ENCODE measurements at regions not wholly inside any gene's neighbourhood (a gene's known extent, or its start where the extent isn't known, plus 50 kb on each side); places are given as distances from the start of the nearest gene placed in this dataset.
"Not testable (repeated sequence)": the region's sequence is repeated elsewhere in the genome, so short reads cannot be mapped to it uniquely, and the experiment has no call there.

DNA sequence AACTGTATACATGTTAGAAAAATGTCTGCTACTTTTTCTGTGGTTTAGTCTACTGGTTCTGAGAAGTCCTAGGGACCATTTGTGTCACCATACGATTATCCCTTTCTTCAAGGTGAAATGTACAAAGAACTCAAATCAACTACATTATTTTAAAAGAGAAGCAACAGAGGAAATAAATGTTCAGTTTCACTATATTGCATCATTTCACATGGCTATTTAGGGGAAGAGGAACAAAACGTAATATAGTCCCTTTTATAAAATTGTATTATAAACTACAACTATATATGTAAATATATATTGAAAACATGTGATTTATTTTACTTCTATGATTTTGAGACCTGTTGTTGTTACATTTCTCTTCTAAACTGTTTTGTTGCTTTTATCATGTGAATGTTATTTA is 1308.0 kb downstream of the EPHA7 start:
- POLR2A ChIA-PET = no interaction called here
- Mint-ChIP-seq H3K36me3 (ENCODE audit: low read depth) (no peaks in the 10 kb centered on the region), H3K4me3 (no peak overlapping the region), H3K9me3 (peaks cover 13% of the 10 kb centered on the region), H3K27me3 (no peaks in the 10 kb centered on the region), H3K4me1 (ENCODE audit: low read depth) (no peaks in the 10 kb centered on the region), H3K27ac (no peak overlapping the region)
- ATAC-seq (no peak), DNase-seq (no peak)
- intact Hi-C loops (cut with micrococcal nuclease) = no loop called here
- TF ChIP-seq, protein P1, sequence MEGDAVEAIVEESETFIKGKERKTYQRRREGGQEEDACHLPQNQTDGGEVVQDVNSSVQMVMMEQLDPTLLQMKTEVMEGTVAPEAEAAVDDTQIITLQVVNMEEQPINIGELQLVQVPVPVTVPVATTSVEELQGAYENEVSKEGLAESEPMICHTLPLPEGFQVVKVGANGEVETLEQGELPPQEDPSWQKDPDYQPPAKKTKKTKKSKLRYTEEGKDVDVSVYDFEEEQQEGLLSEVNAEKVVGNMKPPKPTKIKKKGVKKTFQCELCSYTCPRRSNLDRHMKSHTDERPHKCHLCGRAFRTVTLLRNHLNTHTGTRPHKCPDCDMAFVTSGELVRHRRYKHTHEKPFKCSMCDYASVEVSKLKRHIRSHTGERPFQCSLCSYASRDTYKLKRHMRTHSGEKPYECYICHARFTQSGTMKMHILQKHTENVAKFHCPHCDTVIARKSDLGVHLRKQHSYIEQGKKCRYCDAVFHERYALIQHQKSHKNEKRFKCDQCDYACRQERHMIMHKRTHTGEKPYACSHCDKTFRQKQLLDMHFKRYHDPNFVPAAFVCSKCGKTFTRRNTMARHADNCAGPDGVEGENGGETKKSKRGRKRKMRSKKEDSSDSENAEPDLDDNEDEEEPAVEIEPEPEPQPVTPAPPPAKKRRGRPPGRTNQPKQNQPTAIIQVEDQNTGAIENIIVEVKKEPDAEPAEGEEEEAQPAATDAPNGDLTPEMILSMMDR (IDR thresholded peaks at IDR 0.05) = no peak
- CTCF ChIA-PET = no interaction called here

DNA sequence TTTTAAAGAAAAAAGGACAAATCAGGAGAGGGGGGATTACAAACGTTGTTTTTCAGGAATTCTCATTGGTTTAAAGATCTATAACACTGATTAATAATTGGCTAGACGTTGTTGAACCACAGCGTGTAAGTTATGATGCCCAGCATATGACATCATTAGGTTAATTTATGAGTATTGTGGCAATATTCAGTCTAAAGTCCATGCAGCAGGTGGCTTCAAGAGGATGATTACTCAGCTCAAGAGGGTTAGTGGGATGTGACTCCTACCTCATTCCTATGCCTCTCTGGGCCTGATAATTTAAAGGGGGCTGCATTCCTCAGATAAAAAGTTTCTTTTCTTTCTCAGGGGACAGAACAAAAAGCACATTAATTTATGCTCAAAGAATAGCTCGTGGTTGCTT is 1309.0 kb downstream of the EPHA7 start:
- H3K36me3 Mint-ChIP-seq (ENCODE audit: low read depth) = no peaks in the 10 kb centered on the region
- no peak overlapping the region for H3K27ac Mint-ChIP-seq
- no peaks in the 10 kb centered on the region for H3K27me3 Mint-ChIP-seq
- CTCF ChIA-PET = interaction anchor here (1.4 kb wide), 1 partner anchor 11 kb away, joined by 3 read pairs; no protein-coding TSS in a partner anchor
- TF ChIP-seq, protein P1 (IDR thresholded peaks at IDR 0.05) = no peak
- H3K4me1 Mint-ChIP-seq (ENCODE audit: low read depth) = no peaks in the 10 kb centered on the region
- no peak overlapping the region for H3K4me3 Mint-ChIP-seq
- POLR2A ChIA-PET = no interaction called here
- no peak for ATAC-seq
- H3K9me3 Mint-ChIP-seq = peaks cover 13% of the 10 kb centered on the region
- DNase-seq = no peak
- intact Hi-C loops (cut with micrococcal nuclease) = no loop called here

DNA sequence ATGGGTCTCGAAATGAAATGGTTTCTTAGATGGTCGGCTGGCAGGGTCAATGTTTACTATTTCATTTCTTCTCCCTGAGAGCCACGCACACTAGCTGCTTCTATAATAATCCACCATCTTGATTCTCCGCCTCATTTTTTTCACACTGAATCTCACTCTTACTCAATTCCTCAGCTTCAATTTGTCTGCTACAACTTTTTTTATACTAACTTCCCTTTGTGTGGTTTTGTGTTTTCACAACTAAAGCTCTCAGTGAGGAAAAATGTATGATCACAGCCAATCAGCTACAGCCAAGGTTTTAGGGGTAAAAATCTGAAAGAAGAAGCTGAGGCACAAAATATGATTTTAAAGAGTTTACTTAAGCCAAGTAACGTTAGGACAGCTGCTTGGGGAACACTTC is 1309.4 kb downstream of the EPHA7 start:
- Mint-ChIP-seq H3K4me1 (ENCODE audit: low read depth) (no peaks in the 10 kb centered on the region), H3K27ac (no peak overlapping the region)
- POLR2A ChIA-PET = no interaction called here

DNA sequence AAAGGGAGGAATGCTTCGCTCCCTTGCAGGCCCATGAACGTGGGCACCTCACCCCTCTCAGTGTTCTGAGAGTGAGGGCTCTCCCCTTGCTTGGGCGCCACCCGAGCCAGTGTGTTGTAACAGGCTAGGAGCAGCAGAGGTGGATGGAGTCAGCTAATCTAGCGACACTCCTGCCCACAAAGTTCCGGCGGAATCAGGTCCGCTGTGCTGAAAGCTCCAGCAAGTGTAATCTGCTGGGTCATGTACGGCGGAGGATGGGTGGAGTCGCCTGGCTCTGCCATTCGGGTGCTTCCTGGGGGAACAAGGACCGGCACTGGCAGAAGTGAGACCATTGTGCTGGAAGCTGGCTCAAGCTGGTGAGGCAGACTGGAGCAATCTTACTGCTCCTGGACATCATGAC is 1310.1 kb downstream of the EPHA7 start:
- intact Hi-C loops (cut with micrococcal nuclease) = no loop called here
- Mint-ChIP-seq H3K4me3 (no peak overlapping the region), H3K27me3 (no peaks in the 10 kb centered on the region), H3K4me1 (ENCODE audit: low read depth) (no peaks in the 10 kb centered on the region), H3K36me3 (ENCODE audit: low read depth) (no peaks in the 10 kb centered on the region), H3K27ac (no peak overlapping the region), H3K9me3 (peaks cover 13% of the 10 kb centered on the region)
- TF ChIP-seq, protein P1 (IDR thresholded peaks at IDR 0.05) = no peak
- ChIA-PET POLR2A (no interaction called here), CTCF (no interaction called here)
- ATAC-seq (no peak), DNase-seq (no peak)

More for the DNA sequence above, 1309.4 kb downstream of the EPHA7 start:
- H3K27me3 Mint-ChIP-seq = no peaks in the 10 kb centered on the region
- no peak overlapping the region for H3K4me3 Mint-ChIP-seq
- intact Hi-C loops (cut with micrococcal nuclease) = no loop called here
- TF ChIP-seq, protein P1 (IDR thresholded peaks at IDR 0.05) = no peak
- ATAC-seq (no peak), DNase-seq (no peak)
- H3K36me3 Mint-ChIP-seq (ENCODE audit: low read depth) = no peaks in the 10 kb centered on the region
- peaks cover 13% of the 10 kb centered on the region for H3K9me3 Mint-ChIP-seq
- CTCF ChIA-PET = interaction anchor here (1.4 kb wide), 1 partner anchor 12 kb away, joined by 3 read pairs; no protein-coding TSS in a partner anchor

DNA sequence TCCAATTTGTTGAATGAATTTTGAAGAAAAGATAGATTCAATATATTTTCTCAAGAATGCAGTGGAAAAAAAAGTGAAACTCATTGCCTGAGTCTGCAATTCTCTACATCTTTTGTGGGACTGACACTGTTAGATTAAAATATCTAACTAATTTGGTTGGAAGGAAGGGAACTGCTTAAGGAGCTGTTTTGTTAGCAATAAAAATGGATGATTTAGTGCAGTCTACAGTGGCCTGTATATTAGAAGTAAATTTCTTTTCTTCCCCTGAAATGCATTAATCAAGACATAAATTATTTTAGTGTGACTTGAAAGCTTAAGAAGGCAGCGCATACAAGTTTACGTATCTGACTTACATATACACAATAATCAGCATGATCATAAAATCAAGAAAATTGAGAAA is 1332.6 kb downstream of the EPHA7 start:
- Mint-ChIP-seq H3K4me3 (no peak overlapping the region), H3K9me3 (peaks cover 24% of the 10 kb centered on the region), H3K27me3 (no peaks in the 10 kb centered on the region), H3K4me1 (ENCODE audit: low read depth) (no peaks in the 10 kb centered on the region), H3K36me3 (ENCODE audit: low read depth) (no peaks in the 10 kb centered on the region), H3K27ac (no peak overlapping the region)
- TF ChIP-seq, protein P1 (IDR thresholded peaks at IDR 0.05) = no peak
- ChIA-PET POLR2A (no interaction called here), CTCF (no interaction called here)
- no peak for ATAC-seq
- no peak for DNase-seq
- intact Hi-C loops (cut with micrococcal nuclease) = no loop called here

DNA sequence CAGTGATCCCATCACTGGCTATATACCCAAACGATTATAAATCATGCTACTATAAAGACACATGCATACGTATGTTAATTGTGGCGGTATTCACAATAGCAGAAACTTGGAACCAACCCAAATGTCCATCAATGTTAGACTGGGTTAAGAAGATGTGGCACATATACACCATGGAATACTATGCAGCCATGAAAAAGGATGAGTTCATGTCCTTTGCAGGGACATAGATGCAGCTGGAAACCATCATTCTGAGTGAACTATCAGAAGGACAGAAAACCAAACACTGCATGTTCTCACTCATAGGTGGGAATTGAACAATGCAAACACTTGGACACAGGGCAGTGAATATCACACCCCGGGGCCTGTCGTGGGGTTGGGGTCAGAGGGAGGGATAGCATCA is 1335.4 kb downstream of the EPHA7 start:
- H3K27ac Mint-ChIP-seq; DNase-seq; intact Hi-C loops (cut with micrococcal nuclease); CTCF ChIA-PET; H3K4me1 Mint-ChIP-seq (ENCODE audit: low read depth); H3K4me3 Mint-ChIP-seq; H3K27me3 Mint-ChIP-seq; POLR2A ChIA-PET; ATAC-seq; H3K36me3 Mint-ChIP-seq (ENCODE audit: low read depth): not testable (repeated sequence)
- H3K9me3 Mint-ChIP-seq = peaks cover 35% of the 10 kb centered on the region

All from activated CD8-positive, alpha-beta T cell treated with anti-CD3 and anti-CD28 coated beads for 36 hours (primary cell).